A549 (cell line): ENCODE measurements at regions not wholly inside any gene's neighbourhood (a gene's known extent, or its start where the extent isn't known, plus 50 kb on each side); places are given as distances from the start of the nearest gene placed in this dataset.

Source experiments
- ATAC-seq, 2 experiments: fragments of 200-7000 bp in 1 of 2; fragments of >200 bp in 1 of 2; cut with Nextera tagmentation in 1 of 2; cut with Tn5 transposase in 1 of 2; 3 replicates each; pipeline versions ENCODE4 v1.8.0 to v1.9.1; 2018 to 2020; ENCODE audit warnings: mild to moderate bottlenecking in 1 of 2, moderate library complexity in 1 of 2
- CTCF ChIA-PET: fragments of 300-600 bp; sonication (Branson Sonifier 250); formaldehyde crosslinking; extraction: SDS; loops from one replicate; lab custom pipeline; 2021; ENCODE audit warnings: antibody characterized with exemption, inconsistent platforms; lab: Yijun Ruan, JAX
- POLR2A ChIA-PET: fragments of 350-600 bp; formaldehyde crosslinking; extraction: SDS; loops from one replicate; lab custom pipeline; 2021; ENCODE audit warnings: antibody characterized with exemption, inconsistent platforms; lab: Yijun Ruan, JAX
- DNase-seq, 2 experiments: peaks; one replicate each; pipeline versions ENCODE4 v3.0.0 to v3.0.0-alpha.2; 2011 to 2016; ENCODE audit warnings: low read depth in 1 of 2, low spot score in 1 of 2
- FAIRE-seq: peaks from 2 replicates; lab custom pipeline; 2011; peaks lifted over from hg19 to GRCh38; lab: Jason Lieb, UNC
- H3K27ac ChIP-seq, 2 experiments: fragments of >200 bp; sonication (Bioruptor Twin); formaldehyde crosslinking; 3 replicates each; pipeline ENCODE4 v1.5.1; 2016 to 2017
- H3K4me1 ChIP-seq: fragments of >200 bp; sonication (Bioruptor Twin); formaldehyde crosslinking; 3 replicates; pipeline ENCODE4 v1.6.1; 2016
- H3K4me2 ChIP-seq: fragments of >200 bp; sonication (Bioruptor Twin); formaldehyde crosslinking; 3 replicates; pipeline ENCODE4 v1.6.1; 2016
- H3K4me3 ChIP-seq: fragments of >200 bp; sonication (Bioruptor Twin); formaldehyde crosslinking; 3 replicates; pipeline ENCODE4 v1.5.1; 2016
- H3K9me3 ChIP-seq: fragments of >200 bp; sonication (Bioruptor Twin); formaldehyde crosslinking; 3 replicates; pipeline ENCODE4 v1.6.1; 2016
- BHLHE40 ChIP-seq: IDR thresholded peaks from 2 replicates; pipeline ENCODE4 v1.6.1; 2012; ENCODE audit warnings: low read depth, low read length, inconsistent platforms
- CBX2 ChIP-seq: fragments of 200-600 bp; sonication (generic); IDR thresholded peaks from 2 replicates; pipeline ENCODE4 v1.6.1; 2016; ENCODE audit warnings: low read depth, mild to moderate bottlenecking, borderline replicate concordance
- EHF ChIP-seq: fragments of 250-450 bp; sonication (Bioruptor Pico); IDR thresholded peaks from 2 replicates; pipeline ENCODE4 v1.5.0; 2020; ENCODE audit warnings: mild to moderate bottlenecking
- EHMT2 ChIP-seq: fragments of 200-600 bp; sonication (generic); IDR thresholded peaks from 2 replicates; pipeline ENCODE4 v1.6.1; 2016; ENCODE audit warnings: antibody characterized with exemption, low read depth, mild to moderate bottlenecking, moderate library complexity
- EP300 ChIP-seq, 2 experiments: fragments of >200 bp; sonication (Bioruptor Twin); formaldehyde crosslinking; IDR thresholded peaks; 2 replicates in 1 of 2; 3 replicates in 1 of 2; pipeline ENCODE4 v1.6.1; 2016 to 2017
- HEYL ChIP-seq: fragments of 250-450 bp; sonication (Bioruptor Pico); IDR thresholded peaks from 2 replicates; pipeline ENCODE4 v1.8.0; 2021; ENCODE audit warnings: mild to moderate bottlenecking, moderate library complexity
- HOXB13 ChIP-seq: fragments of 250-450 bp; sonication (Bioruptor Pico); IDR thresholded peaks from 2 replicates; pipeline ENCODE4 v1.5.0; 2020; ENCODE audit warnings: low read depth, mild to moderate bottlenecking, moderate library complexity
- MAFK ChIP-seq: fragments of 450-650 bp; IDR thresholded peaks from 2 replicates; pipeline ENCODE4 v1.6.1; 2014; ENCODE audit not compliant: partially characterized antibody
- NFE2L2 ChIP-seq: fragments of 150-350 bp; conservative IDR thresholded peaks from 2 replicates; pipeline ENCODE4 v1.6.1; 2014; ENCODE audit warnings: low read length
- PBX3 ChIP-seq: IDR thresholded peaks from 2 replicates; pipeline ENCODE4 v1.6.1; 2012
- PHF8 ChIP-seq: fragments of 200-600 bp; sonication (generic); IDR thresholded peaks from 2 replicates; pipeline ENCODE4 v1.6.1; 2016; ENCODE audit warnings: low read depth, mild to moderate bottlenecking, antibody characterized with exemption, moderate library complexity, borderline replicate concordance
- RARB ChIP-seq: fragments of 250-450 bp; sonication (Bioruptor Pico); IDR thresholded peaks from 2 replicates; pipeline ENCODE4 v1.8.0; 2021; ENCODE audit warnings: mild to moderate bottlenecking, moderate library complexity
- SREBF2 ChIP-seq: fragments of 450-650 bp; IDR thresholded peaks from 2 replicates; pipeline ENCODE4 v1.6.1; 2014; ENCODE audit warnings: mild to moderate bottlenecking, moderate library complexity
- USF2 ChIP-seq: fragments of 450-650 bp; IDR thresholded peaks from 2 replicates; pipeline ENCODE4 v1.6.1; 2014; ENCODE audit warnings: antibody characterized with exemption
- ZC3H11A ChIP-seq: fragments of 450-650 bp; IDR thresholded peaks from 2 replicates; pipeline ENCODE4 v1.6.1; 2014; ENCODE audit warnings: antibody characterized with exemption, mild to moderate bottlenecking
- ZSCAN20 ChIP-seq: fragments of 250-450 bp; sonication (Bioruptor Pico); IDR thresholded peaks from 2 replicates; pipeline ENCODE4 v1.8.0; 2022; ENCODE audit warnings: mild to moderate bottlenecking, moderate library complexity
- WGBS: methylation state at CpG from one replicate; pipeline ENCODE4 v1.1.6; 2017; ENCODE audit errors: missing lambda C conversion rate; 5-methylcytosine and 5-hydroxymethylcytosine counted together
- TF ChIP-seq, protein P1 (sequence below): fragments of 200-600 bp; sonication (generic); IDR thresholded peaks from 2 replicates; pipeline ENCODE4 v1.6.1; 2016; ENCODE audit warnings: antibody characterized with exemption, mild to moderate bottlenecking, moderate library complexity
- TF ChIP-seq, protein P2 (sequence below): fragments of >200 bp; sonication (Bioruptor Twin); formaldehyde crosslinking; IDR thresholded peaks from 3 replicates; pipeline ENCODE4 v1.6.1; 2016

GRCh38 chr9:105957830-105958229 lies 263.5 kb downstream of the TMEM38B start (continued):
- TF ChIP-seq, protein P1, sequence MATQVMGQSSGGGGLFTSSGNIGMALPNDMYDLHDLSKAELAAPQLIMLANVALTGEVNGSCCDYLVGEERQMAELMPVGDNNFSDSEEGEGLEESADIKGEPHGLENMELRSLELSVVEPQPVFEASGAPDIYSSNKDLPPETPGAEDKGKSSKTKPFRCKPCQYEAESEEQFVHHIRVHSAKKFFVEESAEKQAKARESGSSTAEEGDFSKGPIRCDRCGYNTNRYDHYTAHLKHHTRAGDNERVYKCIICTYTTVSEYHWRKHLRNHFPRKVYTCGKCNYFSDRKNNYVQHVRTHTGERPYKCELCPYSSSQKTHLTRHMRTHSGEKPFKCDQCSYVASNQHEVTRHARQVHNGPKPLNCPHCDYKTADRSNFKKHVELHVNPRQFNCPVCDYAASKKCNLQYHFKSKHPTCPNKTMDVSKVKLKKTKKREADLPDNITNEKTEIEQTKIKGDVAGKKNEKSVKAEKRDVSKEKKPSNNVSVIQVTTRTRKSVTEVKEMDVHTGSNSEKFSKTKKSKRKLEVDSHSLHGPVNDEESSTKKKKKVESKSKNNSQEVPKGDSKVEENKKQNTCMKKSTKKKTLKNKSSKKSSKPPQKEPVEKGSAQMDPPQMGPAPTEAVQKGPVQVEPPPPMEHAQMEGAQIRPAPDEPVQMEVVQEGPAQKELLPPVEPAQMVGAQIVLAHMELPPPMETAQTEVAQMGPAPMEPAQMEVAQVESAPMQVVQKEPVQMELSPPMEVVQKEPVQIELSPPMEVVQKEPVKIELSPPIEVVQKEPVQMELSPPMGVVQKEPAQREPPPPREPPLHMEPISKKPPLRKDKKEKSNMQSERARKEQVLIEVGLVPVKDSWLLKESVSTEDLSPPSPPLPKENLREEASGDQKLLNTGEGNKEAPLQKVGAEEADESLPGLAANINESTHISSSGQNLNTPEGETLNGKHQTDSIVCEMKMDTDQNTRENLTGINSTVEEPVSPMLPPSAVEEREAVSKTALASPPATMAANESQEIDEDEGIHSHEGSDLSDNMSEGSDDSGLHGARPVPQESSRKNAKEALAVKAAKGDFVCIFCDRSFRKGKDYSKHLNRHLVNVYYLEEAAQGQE: no peak
- no peak for TF ChIP-seq BHLHE40
- no peak for TF ChIP-seq EP300 (IDR thresholded peaks at IDR 0.05)
- TF ChIP-seq, all 56 proteins: peak for 0

DNA sequence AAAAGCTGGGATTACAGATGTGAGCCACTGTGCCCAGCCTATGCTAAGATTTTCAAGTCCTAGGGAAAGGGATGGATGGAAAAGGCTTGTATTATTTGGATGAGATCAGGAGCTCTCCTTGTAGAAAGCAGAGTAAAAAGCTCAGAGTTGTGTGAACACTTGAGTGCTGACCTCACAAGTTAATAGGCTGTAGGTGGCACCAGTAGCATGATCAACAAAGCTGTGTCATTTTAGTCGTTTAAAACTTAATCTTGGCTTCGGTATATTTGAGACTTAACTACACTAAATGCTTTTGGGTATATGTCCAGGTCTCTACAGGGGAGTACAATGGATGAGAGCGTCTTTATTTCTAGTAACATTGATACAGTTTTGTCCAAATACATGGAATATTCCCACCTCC lies 264.2 kb downstream of the TMEM38B start:
- no peaks in the 10 kb centered on the region for H3K9me3 ChIP-seq
- DNase-seq: no peak
- ChIA-PET CTCF (interaction anchor here (1.2 kb wide), 1 partner anchor 77 kb away, joined by 6 read pairs; no protein-coding TSS in a partner anchor), POLR2A (no interaction called here)
- FAIRE-seq: no peak
- WGBS: 18% methylated on average over 3 of the region's 3 CpGs
- TF ChIP-seq, protein P2, sequence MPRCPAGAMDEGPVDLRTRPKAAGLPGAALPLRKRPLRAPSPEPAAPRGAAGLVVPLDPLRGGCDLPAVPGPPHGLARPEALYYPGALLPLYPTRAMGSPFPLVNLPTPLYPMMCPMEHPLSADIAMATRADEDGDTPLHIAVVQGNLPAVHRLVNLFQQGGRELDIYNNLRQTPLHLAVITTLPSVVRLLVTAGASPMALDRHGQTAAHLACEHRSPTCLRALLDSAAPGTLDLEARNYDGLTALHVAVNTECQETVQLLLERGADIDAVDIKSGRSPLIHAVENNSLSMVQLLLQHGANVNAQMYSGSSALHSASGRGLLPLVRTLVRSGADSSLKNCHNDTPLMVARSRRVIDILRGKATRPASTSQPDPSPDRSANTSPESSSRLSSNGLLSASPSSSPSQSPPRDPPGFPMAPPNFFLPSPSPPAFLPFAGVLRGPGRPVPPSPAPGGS: no peak
- TF ChIP-seq USF2: no peak
- TF ChIP-seq BHLHE40: no peak
- TF ChIP-seq SREBF2: no peak
- no peak for ATAC-seq
- H3K4me3 ChIP-seq: no peak overlapping the region
- no peak overlapping the region for H3K4me2 ChIP-seq
- no peaks in the 10 kb centered on the region for H3K4me1 ChIP-seq
- H3K27ac ChIP-seq: no peak overlapping the region

DNA sequence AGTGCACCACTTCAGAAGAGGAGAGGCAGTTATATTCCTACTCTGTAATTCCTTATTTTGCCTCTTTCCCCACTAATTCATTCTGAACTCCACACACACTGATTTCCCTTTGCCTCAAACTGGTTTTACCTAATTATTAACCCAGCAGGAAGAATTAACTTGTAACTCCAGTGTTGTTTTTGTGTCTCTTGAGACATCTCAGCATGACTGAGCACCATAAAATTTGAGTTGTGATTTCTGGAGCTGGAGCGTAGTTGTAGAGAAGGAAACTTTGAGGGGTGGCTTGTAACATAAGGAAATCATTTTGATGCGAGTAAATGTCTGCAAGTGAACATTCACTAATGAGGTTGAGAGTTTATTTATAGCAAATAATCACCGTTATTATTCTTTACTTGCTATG lies 265.2 kb downstream of the TMEM38B start:
- no peak for TF ChIP-seq MAFK
- TF ChIP-seq ZC3H11A: no peak
- TF ChIP-seq EHF (CRISPR knock-in tag): no peak
- TF ChIP-seq ZSCAN20 (CRISPR knock-in tag): no peak
- no peak for TF ChIP-seq USF2
- TF ChIP-seq NFE2L2: no peak
- no peak for TF ChIP-seq CBX2
- TF ChIP-seq HOXB13 (CRISPR knock-in tag): no peak
- TF ChIP-seq BHLHE40: no peak
- no peak for TF ChIP-seq EHMT2
- TF ChIP-seq PBX3: no peak
- TF ChIP-seq PHF8: no peak
- no peak for TF ChIP-seq HEYL
- no peak for TF ChIP-seq RARB (CRISPR knock-in tag)
- POLR2A ChIA-PET: no interaction called here
- no peak for FAIRE-seq

More for the DNA sequence above, 265.2 kb downstream of the TMEM38B start:
- CTCF ChIA-PET: no interaction called here
- DNase-seq (no peak), ATAC-seq (no peak)
- 10% methylated on average over 3 of the region's 3 CpGs for WGBS
- Histone ChIP-seq H3K27ac (no peak overlapping the region), H3K9me3 (no peaks in the 10 kb centered on the region), H3K4me2 (no peak overlapping the region), H3K4me1 (no peaks in the 10 kb centered on the region), H3K4me3 (no peak overlapping the region)
